ENCODE measurements at regions not wholly inside any gene's neighbourhood (a gene's known extent, or its start where the extent isn't known, plus 50 kb on each side); places are given as distances from the start of the nearest gene placed in this dataset.

GRCh38 chr12:75938189-75938588 lies 93.4 kb downstream of the PHLDA1 start:
- DNase-seq: no peak
- Mint-ChIP-seq H3K36me3 (ENCODE audit: low read depth) (no peaks in the 10 kb centered on the region), H3K4me1 (ENCODE audit: low read depth) (peaks cover 22% of the 10 kb centered on the region), H3K4me3 (no peak overlapping the region), H3K27ac (no peak overlapping the region), H3K27me3 (no peaks in the 10 kb centered on the region), H3K9me3 (peaks cover 1% of the 10 kb centered on the region)
- intact Hi-C loops (cut with micrococcal nuclease): loop anchor here (10.0 kb wide), 1 partner anchor 293 kb away; no protein-coding TSS in a partner anchor
- ATAC-seq: no peak
- ChIA-PET POLR2A (interaction anchor here (1.9 kb wide), 1 partner anchor 93 kb away, joined by 8 read pairs; the partner anchor contains the start of gene PHLDA1), CTCF (interaction anchor here (1.0 to 3.7 kb wide), 2 partner anchors 89 to 94 kb away, joined by 3 to 16 read pairs; partner anchors contain the start of gene PHLDA1)
- TF ChIP-seq, protein P1, sequence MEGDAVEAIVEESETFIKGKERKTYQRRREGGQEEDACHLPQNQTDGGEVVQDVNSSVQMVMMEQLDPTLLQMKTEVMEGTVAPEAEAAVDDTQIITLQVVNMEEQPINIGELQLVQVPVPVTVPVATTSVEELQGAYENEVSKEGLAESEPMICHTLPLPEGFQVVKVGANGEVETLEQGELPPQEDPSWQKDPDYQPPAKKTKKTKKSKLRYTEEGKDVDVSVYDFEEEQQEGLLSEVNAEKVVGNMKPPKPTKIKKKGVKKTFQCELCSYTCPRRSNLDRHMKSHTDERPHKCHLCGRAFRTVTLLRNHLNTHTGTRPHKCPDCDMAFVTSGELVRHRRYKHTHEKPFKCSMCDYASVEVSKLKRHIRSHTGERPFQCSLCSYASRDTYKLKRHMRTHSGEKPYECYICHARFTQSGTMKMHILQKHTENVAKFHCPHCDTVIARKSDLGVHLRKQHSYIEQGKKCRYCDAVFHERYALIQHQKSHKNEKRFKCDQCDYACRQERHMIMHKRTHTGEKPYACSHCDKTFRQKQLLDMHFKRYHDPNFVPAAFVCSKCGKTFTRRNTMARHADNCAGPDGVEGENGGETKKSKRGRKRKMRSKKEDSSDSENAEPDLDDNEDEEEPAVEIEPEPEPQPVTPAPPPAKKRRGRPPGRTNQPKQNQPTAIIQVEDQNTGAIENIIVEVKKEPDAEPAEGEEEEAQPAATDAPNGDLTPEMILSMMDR (IDR thresholded peaks at IDR 0.05): no peak

DNA sequence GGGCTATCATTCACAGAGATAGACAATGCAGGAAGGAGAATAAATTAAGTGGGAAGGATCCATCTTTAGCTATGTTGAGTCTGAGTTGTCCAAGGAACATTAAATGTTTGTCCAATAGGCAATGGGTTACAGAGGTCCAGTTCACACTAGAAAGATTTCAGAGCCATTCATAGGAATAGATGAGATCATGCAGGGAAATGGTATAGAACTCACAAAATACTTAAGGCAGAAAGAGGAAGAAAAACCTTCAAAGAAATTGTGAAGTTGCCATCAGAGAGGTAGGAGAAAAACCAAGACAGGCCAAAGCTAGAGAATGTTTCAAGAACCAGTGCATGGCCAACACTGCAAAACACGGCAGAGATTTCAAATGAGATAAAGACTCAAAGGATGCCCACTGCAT lies 94.1 kb downstream of the PHLDA1 start:
- Mint-ChIP-seq H3K36me3 (ENCODE audit: low read depth) (no peaks in the 10 kb centered on the region), H3K4me3 (no peak overlapping the region), H3K9me3 (peaks cover 1% of the 10 kb centered on the region), H3K27ac (no peak overlapping the region), H3K4me1 (ENCODE audit: low read depth) (peaks cover 27% of the 10 kb centered on the region), H3K27me3 (no peaks in the 10 kb centered on the region)
- TF ChIP-seq, protein P1 (IDR thresholded peaks at IDR 0.05): no peak
- ChIA-PET POLR2A (interaction anchor here (1.1 to 1.9 kb wide), 3 partner anchors 40 to 94 kb away, joined by 4 to 8 read pairs (median 4); partner anchors contain the start of gene PHLDA1), CTCF (interaction anchor here (1.0 to 3.7 kb wide), 2 partner anchors 90 to 94 kb away, joined by 3 to 16 read pairs; partner anchors contain the start of gene PHLDA1)
- intact Hi-C loops (cut with micrococcal nuclease): loop anchor here (10.0 kb wide), 1 partner anchor 293 kb away; no protein-coding TSS in a partner anchor
- DNase-seq (no peak), ATAC-seq (no peak)

GRCh38 chr12:75936515-75937440 lies 94.8 kb downstream of the PHLDA1 start:
- intact Hi-C loops (cut with micrococcal nuclease): loop anchor here (10.0 kb wide), 1 partner anchor 292 kb away; no protein-coding TSS in a partner anchor
- Mint-ChIP-seq H3K9me3 (peaks cover 1% of the 10 kb centered on the region), H3K4me1 (ENCODE audit: low read depth) (peaks cover 32% of the 10 kb centered on the region), H3K27me3 (peaks cover 3% of the 10 kb centered on the region), H3K27ac (no peak overlapping the region), H3K36me3 (ENCODE audit: low read depth) (no peaks in the 10 kb centered on the region), H3K4me3 (no peak overlapping the region)
- TF ChIP-seq, protein P1 (IDR thresholded peaks at IDR 0.05): no peak
- POLR2A ChIA-PET: interaction anchor here (1.1 to 1.9 kb wide), 4 partner anchors 41 to 425 kb away, joined by 3 to 8 read pairs (median 4); partner anchors contain the start of genes KRR1 and PHLDA1
- no peak for DNase-seq
- no peak for ATAC-seq
- CTCF ChIA-PET: interaction anchor here (3.7 kb wide), 1 partner anchor 95 kb away, joined by 16 read pairs; the partner anchor contains the start of gene PHLDA1

DNA sequence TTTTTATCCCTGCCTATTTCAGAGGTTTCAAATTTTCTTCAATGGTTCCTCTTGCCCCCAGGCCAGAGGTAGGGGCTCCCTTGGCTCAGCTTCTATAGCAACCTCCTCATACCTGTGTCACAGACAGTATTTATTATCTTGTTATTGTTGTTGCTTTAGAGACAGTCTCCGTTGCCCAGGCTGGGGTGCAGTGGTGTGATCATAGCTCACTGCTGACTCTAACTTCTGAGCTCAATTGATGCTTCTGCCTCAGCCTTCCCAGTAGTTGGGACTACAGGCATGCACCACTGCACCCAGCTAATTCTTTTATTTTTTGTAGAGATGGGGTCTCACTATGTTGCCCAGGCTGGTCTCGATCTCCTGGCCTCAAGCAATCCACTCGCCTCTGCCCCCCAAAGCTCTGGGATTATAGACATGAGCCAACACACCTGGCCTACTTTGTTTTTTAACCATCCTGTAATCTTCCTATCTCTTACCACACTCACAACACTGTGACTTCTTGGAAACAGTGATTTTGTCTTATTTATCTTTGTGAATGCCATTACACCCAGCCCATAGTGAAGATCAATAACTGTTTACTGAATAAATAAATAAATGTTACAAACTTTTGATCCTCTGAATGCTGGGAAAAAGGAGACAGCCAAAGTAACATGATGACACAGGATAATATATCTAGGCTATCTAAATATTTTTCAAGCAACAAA lies 95.9 kb downstream of the PHLDA1 start:
- Mint-ChIP-seq H3K36me3 (ENCODE audit: low read depth) (no peaks in the 10 kb centered on the region), H3K9me3 (peaks cover 1% of the 10 kb centered on the region), H3K4me1 (ENCODE audit: low read depth) (peaks cover 32% of the 10 kb centered on the region), H3K27ac (peak overlapping the region; percentile 40), H3K4me3 (no peak overlapping the region), H3K27me3 (peaks cover 3% of the 10 kb centered on the region)
- intact Hi-C loops (cut with micrococcal nuclease): loop anchor here (2.0 to 10.0 kb wide), 3 partner anchors 43 to 291 kb away; no protein-coding TSS in a partner anchor
- DNase-seq (peak; percentile 11), ATAC-seq (no peak)
- TF ChIP-seq, protein P1 (IDR thresholded peaks at IDR 0.05): no peak
- CTCF ChIA-PET: interaction anchor here (0.9 to 2.6 kb wide), 3 partner anchors 8 to 96 kb away, joined by 3 to 11 read pairs (median 4); partner anchors contain the start of gene PHLDA1
- POLR2A ChIA-PET: interaction anchor here (0.6 to 4.4 kb wide), 6 partner anchors 14 to 424 kb away, joined by 3 to 33 read pairs (median 4); partner anchors contain the start of genes KRR1 and PHLDA1

Measured in activated CD8-positive, alpha-beta T cell treated with anti-CD3 and anti-CD28 coated beads for 36 hours (primary cell).